ENCODE measurements at regions not wholly inside any gene's neighbourhood (a gene's known extent, or its start where the extent isn't known, plus 50 kb on each side); places are given as distances from the start of the nearest gene placed in this dataset.

- TF ChIP-seq CTCF (IDR thresholded peaks at IDR 0.05; ENCODE audit: extremely low read depth in 1 of 2, insufficient read depth in 1 of 2, low read depth in 1 of 2, low read length in 2 of 2), result no peak
- TF ChIP-seq JUN (IDR thresholded peaks at IDR 0.05; ENCODE audit: borderline replicate concordance, insufficient read depth, insufficient read length, low read depth), result no peak
- TF ChIP-seq, protein P1, sequence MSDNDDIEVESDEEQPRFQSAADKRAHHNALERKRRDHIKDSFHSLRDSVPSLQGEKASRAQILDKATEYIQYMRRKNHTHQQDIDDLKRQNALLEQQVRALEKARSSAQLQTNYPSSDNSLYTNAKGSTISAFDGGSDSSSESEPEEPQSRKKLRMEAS (IDR thresholded peaks at IDR 0.05; ENCODE audit: insufficient read depth, insufficient read length), result no peak
- TF ChIP-seq EZH2 (IDR thresholded peaks at IDR 0.05; ENCODE audit: borderline replicate concordance, low read depth, low read length, severe bottlenecking), result no peak
- no peak for TF ChIP-seq POLR2AphosphoS5 (IDR thresholded peaks at IDR 0.05; ENCODE audit: insufficient read depth, low read depth, low read length)
- TF ChIP-seq POLR2A (IDR thresholded peaks at IDR 0.05; ENCODE audit: low read depth, low read length), result no peak
- TF ChIP-seq GATA2 (IDR thresholded peaks at IDR 0.05; ENCODE audit: insufficient read depth, insufficient read length, low read depth, low read length), result no peak
- no peak for TF ChIP-seq MYC (IDR thresholded peaks at IDR 0.05; ENCODE audit: low read depth, low read length)
These were observed 265.1 kb upstream of the FAM241A start for GRCh38 chr4:111880116-111880515.

Data from endothelial cell of umbilical vein (primary cell).